Kasumi-1 (cell line): ENCODE measurements at regions not wholly inside any gene's neighbourhood (a gene's known extent, or its start where the extent isn't known, plus 50 kb on each side); places are given as distances from the start of the nearest gene placed in this dataset.

Experiments used
- DNase-seq, 2 experiments: peaks; one replicate each; lab custom pipeline; 2025; lab: John Stamatoyannopoulos, UW

GRCh38 chr3:102151935-102152334 is 282.9 kb upstream of the ZPLD1 start:
- no peak for DNase-seq

GRCh38 chr3:102156426-102156825 is 278.4 kb upstream of the ZPLD1 start:
- DNase-seq, result no peak

DNA sequence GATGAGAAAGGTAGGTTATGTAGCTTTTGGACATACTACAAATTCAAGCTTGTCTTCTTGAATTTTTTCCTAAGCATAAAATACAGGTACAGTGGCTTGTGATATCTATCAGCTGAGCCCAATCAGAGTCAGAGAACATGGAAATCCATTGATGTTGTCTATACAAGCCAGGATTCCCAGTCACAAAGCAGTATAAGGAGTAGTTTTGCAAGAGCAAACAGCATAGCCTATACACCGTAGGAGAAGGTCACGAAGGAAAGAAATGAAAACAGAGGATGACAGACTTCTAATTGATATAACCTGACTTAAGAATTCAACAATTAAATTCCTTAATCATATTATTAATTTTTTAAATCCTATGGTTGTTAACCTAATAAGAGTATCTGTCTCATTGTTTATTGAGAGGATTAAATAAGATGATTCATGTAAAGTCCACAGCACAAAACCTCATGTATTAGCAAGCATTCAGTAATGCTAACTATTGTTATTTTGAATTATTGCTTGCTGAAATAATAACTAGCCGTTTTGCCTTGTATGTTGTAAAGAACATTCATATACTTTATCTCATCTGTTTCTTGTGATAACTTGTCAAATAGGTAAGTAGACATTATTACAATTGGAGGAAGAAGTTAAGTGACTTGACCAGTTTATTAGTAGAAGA is 276.6 kb upstream of the ZPLD1 start:
- DNase-seq, result no peak

- no peak for DNase-seq
These were observed 274.9 kb upstream of the ZPLD1 start for GRCh38 chr3:102159810-102160451.

GRCh38 chr3:102161384-102162006 is 273.3 kb upstream of the ZPLD1 start:
- DNase-seq, result no peak

DNA sequence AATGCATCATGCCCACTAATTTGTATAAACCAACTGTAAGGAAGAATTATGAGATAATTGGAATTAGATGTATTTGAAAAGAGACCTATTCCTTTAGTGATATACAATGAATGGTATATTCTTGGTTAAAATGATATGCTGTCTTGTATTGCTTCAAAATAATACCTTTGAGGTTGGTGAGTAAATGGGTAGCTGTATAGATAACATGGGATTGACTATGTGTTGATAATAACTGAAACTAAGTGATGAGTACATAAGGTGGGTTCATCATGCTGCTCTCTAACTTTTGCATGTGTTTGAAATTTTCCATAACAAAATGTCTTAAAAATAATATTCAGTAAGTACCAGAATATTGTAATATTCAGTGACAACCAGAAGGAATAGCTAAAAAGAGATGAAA is 272.6 kb upstream of the ZPLD1 start:
- no peak for DNase-seq

DNA sequence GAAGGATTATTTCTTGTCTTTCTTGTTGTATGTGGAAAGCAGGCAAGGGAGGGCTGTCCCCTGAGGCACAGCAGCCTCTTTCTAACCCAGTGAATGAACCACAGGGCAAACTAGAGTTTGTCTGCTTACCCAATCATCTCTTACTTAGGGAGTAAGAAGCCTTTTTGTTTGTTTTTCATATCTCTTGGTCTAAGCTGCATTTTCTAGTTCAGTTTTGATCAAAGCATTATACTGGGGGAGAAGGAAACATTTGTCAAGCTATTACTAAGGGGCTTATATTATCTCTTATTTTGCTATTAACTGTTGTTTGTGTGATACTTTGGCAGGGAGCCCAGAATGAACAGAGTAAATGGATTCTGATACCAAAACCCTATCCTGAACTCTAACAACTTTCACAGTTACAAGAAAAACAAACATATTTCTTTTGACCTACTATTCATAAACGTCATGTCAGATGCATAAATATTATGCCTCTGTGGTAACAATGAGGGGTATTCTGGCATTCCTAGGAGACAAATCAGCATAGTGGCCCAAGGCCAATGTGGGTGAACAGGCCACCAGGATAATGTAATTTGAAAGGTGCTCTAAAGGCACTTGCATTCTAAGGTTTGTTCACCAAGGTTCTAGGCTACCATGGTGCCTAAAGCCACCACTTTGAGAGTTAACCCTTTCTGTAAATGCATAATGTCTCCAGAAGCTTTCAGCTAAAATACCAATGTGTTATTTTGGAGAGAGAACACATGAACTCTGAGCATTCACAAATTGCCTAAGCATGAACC is 271.6 kb upstream of the ZPLD1 start:
- no peak for DNase-seq

- no peak for DNase-seq
These were observed 271.0 kb upstream of the ZPLD1 start for GRCh38 chr3:102163818-102164154.

DNA sequence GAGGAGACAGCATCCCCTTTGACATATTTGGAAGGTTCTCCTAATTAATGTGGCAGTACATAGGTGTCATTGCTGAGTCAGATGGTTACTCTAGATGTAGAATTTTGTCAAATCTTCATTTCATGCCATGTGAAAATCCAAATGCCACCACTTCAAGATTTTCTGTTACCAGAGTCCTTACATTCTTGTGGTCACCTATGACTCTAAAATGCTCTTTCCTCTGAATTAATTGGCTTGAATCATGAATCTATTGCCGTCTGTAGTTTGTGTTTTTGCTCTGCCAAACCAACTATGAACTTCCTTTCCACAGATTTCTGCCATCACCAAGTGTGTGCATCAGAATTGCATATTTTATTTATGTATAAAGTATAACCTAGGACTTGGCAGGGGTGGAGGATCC is 269.4 kb upstream of the ZPLD1 start:
- DNase-seq, result no peak

GRCh38 chr3:102169915-102170479 is 264.8 kb upstream of the ZPLD1 start:
- no peak for DNase-seq

DNA sequence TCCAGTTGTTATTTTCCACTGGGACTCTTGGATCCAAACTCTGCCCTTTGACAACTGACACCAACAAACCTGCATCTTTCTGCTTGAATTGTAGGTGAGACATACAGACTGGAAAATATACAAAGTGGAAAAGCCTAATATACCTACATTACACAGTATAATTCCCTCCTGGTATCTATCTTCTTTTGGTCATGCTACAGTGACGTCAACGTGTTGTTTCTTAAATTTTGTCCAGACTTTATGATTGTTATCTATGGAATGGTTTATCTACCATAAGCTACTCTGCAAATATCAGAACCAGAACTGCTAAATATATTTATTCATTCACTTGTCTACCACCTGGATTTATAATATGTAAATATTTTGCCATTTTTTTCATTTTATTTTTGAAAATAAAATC is 264.3 kb upstream of the ZPLD1 start:
- no peak for DNase-seq

- DNase-seq, result no peak
These were observed 260.5 kb upstream of the ZPLD1 start for GRCh38 chr3:102174312-102174712.

DNA sequence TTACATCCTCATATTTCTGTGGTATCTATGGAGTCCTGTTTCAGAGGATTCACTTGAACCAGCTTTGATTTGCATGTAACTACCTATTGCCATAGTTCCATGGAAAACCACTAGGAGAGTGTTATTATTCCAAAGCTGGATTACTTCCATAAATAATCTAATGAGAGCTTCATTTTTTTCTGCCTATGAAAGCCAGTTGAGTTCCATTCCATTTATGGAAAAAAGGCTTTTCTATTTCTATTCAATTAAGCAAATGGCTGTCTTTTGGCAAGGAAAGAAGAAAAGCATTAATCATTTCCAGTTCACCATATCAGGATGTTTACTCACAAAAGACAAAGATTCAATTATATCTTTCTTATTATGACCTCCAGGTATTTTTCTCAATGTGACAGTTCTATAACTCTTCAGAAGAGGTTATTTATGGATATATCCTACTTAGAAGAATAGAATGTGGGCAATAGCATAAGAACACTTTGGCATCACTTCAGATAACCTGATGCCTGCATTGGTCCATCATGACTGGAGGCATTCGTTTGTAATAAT is 259.9 kb upstream of the ZPLD1 start:
- no peak for DNase-seq

DNA sequence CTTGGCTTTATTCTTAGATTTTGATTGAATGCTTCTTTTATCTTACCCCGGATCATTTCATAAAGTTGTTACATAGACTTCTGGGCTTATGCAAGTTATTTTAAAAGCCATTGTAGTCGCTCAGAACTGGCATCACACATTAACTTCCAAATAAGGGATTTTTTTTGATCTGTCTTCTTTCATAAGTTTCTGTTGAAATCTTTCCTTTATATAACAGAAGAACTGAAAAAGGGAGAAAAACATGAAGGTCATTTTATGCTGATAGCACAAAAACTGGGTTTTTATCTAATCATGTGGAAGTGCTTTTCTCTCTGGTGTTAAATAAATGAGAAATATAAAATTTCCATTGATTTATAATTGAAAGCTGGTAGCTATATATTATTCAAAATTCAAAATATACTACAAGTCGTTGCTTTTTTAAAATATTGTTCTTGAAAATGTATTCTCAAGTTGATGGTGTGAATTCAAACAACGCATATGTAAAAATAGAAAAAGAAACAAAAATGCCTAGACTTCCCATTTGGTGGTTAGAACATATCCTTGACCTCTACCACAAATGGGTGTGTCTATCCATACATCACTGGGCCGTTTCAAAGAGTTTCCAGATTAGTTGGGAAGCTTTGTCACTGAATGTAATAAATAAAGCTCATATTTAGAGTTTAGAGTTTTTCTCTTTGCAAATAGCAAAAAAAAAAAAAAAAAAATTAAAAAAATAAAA is 258.3 kb upstream of the ZPLD1 start:
- DNase-seq, result peak in 1 of 2 experiments; percentile 8

DNA sequence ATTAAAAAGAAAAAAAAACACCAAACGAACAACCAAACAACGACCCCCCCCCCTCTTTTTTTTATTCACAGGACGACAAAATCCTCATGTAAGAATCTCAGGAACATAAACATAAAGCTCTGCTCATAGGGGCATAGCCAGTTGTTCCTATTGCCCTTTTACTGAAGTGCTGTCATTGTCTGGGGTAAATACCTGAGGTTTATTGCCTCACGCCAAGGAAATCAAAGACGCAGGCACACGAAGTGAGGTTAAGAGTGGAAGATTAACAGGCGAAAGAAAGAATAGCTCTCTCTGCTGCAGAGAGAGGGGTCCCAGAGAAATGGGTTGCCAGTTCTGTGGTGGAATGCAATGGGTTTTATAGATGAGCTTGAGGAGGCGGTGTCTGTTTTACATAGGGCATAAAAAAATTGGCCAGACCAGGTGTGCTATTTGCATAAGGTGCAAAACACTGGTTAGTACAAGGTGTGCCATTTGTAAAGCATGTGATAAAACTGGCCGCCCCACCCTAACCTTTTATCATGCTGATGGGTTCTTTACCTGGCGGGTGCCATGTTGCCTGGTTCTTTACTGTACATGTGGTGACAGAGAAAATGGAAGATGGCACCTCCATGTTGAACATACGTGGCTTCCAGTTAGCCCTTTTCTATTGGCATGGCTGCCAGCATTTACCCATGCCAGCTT is 257.6 kb upstream of the ZPLD1 start:
- DNase-seq, result no peak

GRCh38 chr3:102178817-102179216 is 256.0 kb upstream of the ZPLD1 start:
- DNase-seq, result no peak

GRCh38 chr3:102179326-102180177 is 255.3 kb upstream of the ZPLD1 start:
- DNase-seq, result peak in 1 of 2 experiments; percentile 12

DNA sequence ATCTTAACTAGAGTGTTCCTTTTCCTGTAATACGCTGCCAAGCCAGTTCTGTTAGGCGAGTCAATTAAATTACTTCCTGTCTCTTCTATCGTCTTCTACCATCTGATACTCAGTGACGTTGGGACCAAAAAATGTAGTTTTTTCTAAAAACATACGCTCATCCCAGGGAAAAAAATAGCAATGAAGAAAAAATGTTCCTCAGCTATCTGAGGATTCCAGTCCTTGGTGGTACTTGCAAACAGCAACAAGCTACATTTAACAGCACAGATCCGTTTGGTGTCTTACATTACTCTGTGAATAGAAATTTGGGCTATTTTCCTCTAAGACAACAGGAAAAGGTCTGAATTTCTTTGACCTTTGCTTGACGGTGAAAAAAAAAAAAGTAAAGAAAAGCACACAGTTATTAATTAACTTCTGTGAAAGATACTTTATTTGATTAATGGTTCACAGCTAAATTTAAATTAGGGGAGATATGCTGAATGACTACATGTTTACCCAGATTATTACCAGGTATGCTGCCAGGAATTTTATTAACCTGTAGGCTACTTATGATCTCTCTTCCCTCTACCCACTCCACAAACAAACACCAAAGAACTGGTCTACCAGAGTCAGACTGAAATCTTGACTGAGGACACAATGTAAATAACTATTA is 254.4 kb upstream of the ZPLD1 start:
- peak; percentile 36 to 50 for DNase-seq

GRCh38 chr3:102181175-102181920 is 253.5 kb upstream of the ZPLD1 start:
- no peak for DNase-seq
